ENCODE measurements at regions not wholly inside any gene's neighbourhood (a gene's known extent, or its start where the extent isn't known, plus 50 kb on each side); places are given as distances from the start of the nearest gene placed in this dataset.

- H3K27ac ChIP-seq (ENCODE audit: low read depth, low read length) = no peak overlapping the region
Observed at GRCh38 chr22:26732284-26732683, 74.9 kb downstream of the MIAT start.

GRCh38 chr22:26734339-26735018 is 77.1 kb downstream of the MIAT start:
- H3K4me1 ChIP-seq (ENCODE audit: control insufficient read depth, insufficient read depth, low read length) = peaks cover 15% of the 10 kb centered on the region; the same call in 1 of the 2 replicates
- H3K4me3 ChIP-seq (ENCODE audit: low read depth, low read length) = no peak overlapping the region
- H3K27me3 ChIP-seq (ENCODE audit: control insufficient read depth, insufficient read depth, low read length) = no peaks in the 10 kb centered on the region
- no peak overlapping the region for H3K27ac ChIP-seq (ENCODE audit: low read depth, low read length)
- no peaks in the 10 kb centered on the region for H3K9me3 ChIP-seq (ENCODE audit: control insufficient read depth, insufficient read depth, low read length)
- H3K36me3 ChIP-seq (ENCODE audit: control insufficient read depth, insufficient read depth, low read length) = no peaks in the 10 kb centered on the region
- no peak overlapping the region for H3K9ac ChIP-seq (ENCODE audit: low read depth, low read length)

More at GRCh38 chr22:26732284-26732683, 74.9 kb downstream of the MIAT start:
- no peak overlapping the region for H3K4me3 ChIP-seq (ENCODE audit: low read depth, low read length)
- H3K27me3 ChIP-seq (ENCODE audit: control insufficient read depth, insufficient read depth, low read length) = no peaks in the 10 kb centered on the region
- H3K9me3 ChIP-seq (ENCODE audit: control insufficient read depth, insufficient read depth, low read length) = no peaks in the 10 kb centered on the region
- peaks cover 15% of the 10 kb centered on the region; the same call in 1 of the 2 replicates for H3K4me1 ChIP-seq (ENCODE audit: control insufficient read depth, insufficient read depth, low read length)
- no peak overlapping the region for H3K9ac ChIP-seq (ENCODE audit: low read depth, low read length)
- no peaks in the 10 kb centered on the region for H3K36me3 ChIP-seq (ENCODE audit: control insufficient read depth, insufficient read depth, low read length)

DNA sequence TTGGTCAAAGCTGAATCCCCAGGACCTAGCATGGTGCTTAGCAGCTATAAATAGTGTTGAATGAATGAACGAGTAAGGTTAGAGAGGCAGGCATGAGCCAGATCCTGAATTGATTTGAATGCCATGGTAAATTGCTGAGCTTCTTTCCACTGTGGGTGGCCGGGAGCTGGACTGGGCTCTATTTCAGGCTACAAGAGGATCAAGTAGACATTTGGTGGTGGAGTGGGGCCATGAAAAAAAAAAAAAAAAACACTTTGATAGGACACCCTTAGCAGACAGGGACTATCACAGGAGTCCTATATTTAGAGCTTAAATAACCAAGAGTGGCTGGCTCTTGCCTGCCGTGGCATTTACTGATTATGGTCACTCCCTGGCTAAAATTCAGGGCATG is 77.6 kb downstream of the MIAT start:
- no peaks in the 10 kb centered on the region for H3K9me3 ChIP-seq (ENCODE audit: control insufficient read depth, insufficient read depth, low read length)
- H3K27me3 ChIP-seq (ENCODE audit: control insufficient read depth, insufficient read depth, low read length) = no peaks in the 10 kb centered on the region
- no peaks in the 10 kb centered on the region for H3K36me3 ChIP-seq (ENCODE audit: control insufficient read depth, insufficient read depth, low read length)
- no peak overlapping the region for H3K4me3 ChIP-seq (ENCODE audit: low read depth, low read length)
- H3K9ac ChIP-seq (ENCODE audit: low read depth, low read length) = no peak overlapping the region
- peaks cover 15% of the 10 kb centered on the region; the same call in 1 of the 2 replicates for H3K4me1 ChIP-seq (ENCODE audit: control insufficient read depth, insufficient read depth, low read length)
- no peak overlapping the region for H3K27ac ChIP-seq (ENCODE audit: low read depth, low read length)

DNA sequence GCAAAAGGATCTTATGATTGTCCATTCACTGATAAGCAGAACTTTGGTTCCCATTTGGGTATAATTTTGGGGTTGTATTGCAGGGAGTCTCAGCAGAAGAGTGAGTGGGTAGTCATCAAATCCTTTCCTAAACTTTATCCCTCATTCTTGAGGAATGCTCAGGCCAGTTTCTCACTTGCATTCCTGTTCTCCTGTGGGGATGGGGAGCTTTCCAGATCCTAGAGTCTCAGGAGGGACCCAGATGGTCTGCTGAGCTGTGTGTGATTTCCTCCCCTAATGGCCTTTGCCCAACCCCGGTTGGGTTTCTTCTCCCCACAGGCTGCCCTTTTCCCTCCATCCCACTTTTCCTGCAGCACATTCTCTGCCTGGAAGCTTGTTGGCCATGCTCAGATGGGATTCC is 79.9 kb downstream of the MIAT start:
- no peaks in the 10 kb centered on the region for H3K9me3 ChIP-seq (ENCODE audit: control insufficient read depth, insufficient read depth, low read length)
- no peaks in the 10 kb centered on the region for H3K36me3 ChIP-seq (ENCODE audit: control insufficient read depth, insufficient read depth, low read length)
- peaks cover 3% of the 10 kb centered on the region for H3K4me1 ChIP-seq (ENCODE audit: control insufficient read depth, insufficient read depth, low read length)
- H3K4me3 ChIP-seq (ENCODE audit: low read depth, low read length) = no peak overlapping the region
- no peaks in the 10 kb centered on the region for H3K27me3 ChIP-seq (ENCODE audit: control insufficient read depth, insufficient read depth, low read length)
- no peak overlapping the region for H3K9ac ChIP-seq (ENCODE audit: low read depth, low read length)
- no peak overlapping the region for H3K27ac ChIP-seq (ENCODE audit: low read depth, low read length)

- Histone ChIP-seq H3K4me1 (ENCODE audit: control insufficient read depth, insufficient read depth, low read length) (no peaks in the 10 kb centered on the region; the same call in 1 of the 2 replicates), H3K27ac (ENCODE audit: low read depth, low read length) (no peak overlapping the region), H3K9me3 (ENCODE audit: control insufficient read depth, insufficient read depth, low read length) (no peaks in the 10 kb centered on the region), H3K9ac (ENCODE audit: low read depth, low read length) (no peak overlapping the region), H3K4me3 (ENCODE audit: low read depth, low read length) (no peak overlapping the region), H3K27me3 (ENCODE audit: control insufficient read depth, insufficient read depth, low read length) (no peaks in the 10 kb centered on the region), H3K36me3 (ENCODE audit: control insufficient read depth, insufficient read depth, low read length) (no peaks in the 10 kb centered on the region)
Observed at GRCh38 chr22:26740253-26740652, 82.9 kb downstream of the MIAT start.

DNA sequence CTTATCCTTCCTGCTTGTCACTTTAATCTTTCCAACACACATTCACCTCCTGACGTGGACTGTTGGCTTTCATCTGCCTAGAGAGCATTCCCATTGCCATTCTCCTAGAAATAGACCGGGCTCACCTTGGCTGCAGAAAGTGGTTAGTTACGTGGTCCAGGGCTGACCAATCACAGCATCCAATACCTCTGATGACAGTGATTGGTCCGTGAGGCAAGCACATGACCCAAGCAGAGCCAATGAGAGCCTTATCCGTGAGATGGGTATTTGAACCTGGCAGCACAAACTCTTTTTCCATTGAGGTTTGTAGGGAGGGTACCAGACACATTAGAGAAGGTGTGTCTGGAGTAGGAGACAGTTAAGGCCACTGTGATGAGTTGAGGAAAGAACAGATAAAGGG is 85.8 kb downstream of the MIAT start:
- Histone ChIP-seq H3K4me3 (ENCODE audit: low read depth, low read length) (no peak overlapping the region), H3K27me3 (ENCODE audit: control insufficient read depth, insufficient read depth, low read length) (no peaks in the 10 kb centered on the region), H3K9ac (ENCODE audit: low read depth, low read length) (no peak overlapping the region), H3K4me1 (ENCODE audit: control insufficient read depth, insufficient read depth, low read length) (no peaks in the 10 kb centered on the region; the same call in 1 of the 2 replicates), H3K9me3 (ENCODE audit: control insufficient read depth, insufficient read depth, low read length) (no peaks in the 10 kb centered on the region), H3K27ac (ENCODE audit: low read depth, low read length) (no peak overlapping the region), H3K36me3 (ENCODE audit: control insufficient read depth, insufficient read depth, low read length) (no peaks in the 10 kb centered on the region)

DNA sequence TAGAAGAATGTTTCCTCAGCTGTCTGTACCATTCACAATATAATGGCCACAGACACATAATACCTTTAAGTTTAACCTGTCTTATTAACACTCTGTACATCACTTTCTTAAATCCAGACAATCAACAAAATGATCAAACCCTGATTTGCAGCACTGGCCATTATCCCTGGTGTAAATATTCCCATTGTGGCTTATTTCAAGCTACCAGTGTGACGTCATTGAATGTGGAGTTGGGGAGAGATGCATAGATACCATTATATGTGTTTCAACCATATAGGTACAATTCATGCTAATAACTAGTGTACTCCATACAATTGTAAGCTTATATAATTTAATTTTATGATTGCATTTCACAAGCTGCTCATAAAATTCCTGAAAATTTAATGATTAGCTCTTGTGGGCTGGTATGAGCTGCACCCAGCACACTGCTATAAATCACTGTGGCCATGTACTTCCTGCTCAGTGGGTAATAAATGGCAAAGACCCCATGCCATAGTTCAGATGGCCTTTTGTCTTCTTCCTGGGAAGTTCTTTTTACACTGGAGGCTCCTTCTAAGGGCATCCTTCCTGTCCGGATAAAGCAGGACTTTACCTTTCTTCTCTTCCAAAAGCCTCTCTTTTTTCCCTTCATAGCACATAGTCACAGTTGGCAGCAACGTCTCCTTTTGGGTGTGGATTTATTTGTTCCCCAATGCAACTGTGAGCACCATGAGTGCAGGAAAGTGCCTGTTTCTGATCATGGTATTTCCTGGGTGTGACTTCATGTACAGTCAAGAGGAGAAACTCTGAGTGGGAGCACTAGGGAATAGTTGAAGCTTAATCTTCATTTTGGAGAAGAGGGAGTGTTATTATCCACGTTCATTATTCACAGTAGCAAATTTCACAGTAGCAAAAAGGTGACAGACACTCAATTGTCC is 87.8 kb downstream of the MIAT start:
- Histone ChIP-seq H3K4me1 (ENCODE audit: control insufficient read depth, insufficient read depth, low read length) (no peaks in the 10 kb centered on the region; the same call in 1 of the 2 replicates), H3K4me3 (ENCODE audit: low read depth, low read length) (no peak overlapping the region), H3K9me3 (ENCODE audit: control insufficient read depth, insufficient read depth, low read length) (no peaks in the 10 kb centered on the region), H3K27me3 (ENCODE audit: control insufficient read depth, insufficient read depth, low read length) (no peaks in the 10 kb centered on the region), H3K36me3 (ENCODE audit: control insufficient read depth, insufficient read depth, low read length) (no peaks in the 10 kb centered on the region), H3K27ac (ENCODE audit: low read depth, low read length) (no peak overlapping the region), H3K9ac (ENCODE audit: low read depth, low read length) (no peak overlapping the region)

- Histone ChIP-seq H3K4me1 (ENCODE audit: control insufficient read depth, insufficient read depth, low read length) (peaks cover 9% of the 10 kb centered on the region), H3K9me3 (ENCODE audit: control insufficient read depth, insufficient read depth, low read length) (no peaks in the 10 kb centered on the region)
Observed at GRCh38 chr22:26746311-26746710, 88.9 kb downstream of the MIAT start.

GRCh38 chr22:26748845-26749244 is 91.5 kb downstream of the MIAT start:
- H3K4me3 ChIP-seq (ENCODE audit: low read depth, low read length) = no peak overlapping the region
- no peak overlapping the region for H3K27ac ChIP-seq (ENCODE audit: low read depth, low read length)
- H3K9ac ChIP-seq (ENCODE audit: low read depth, low read length) = no peak overlapping the region
- H3K36me3 ChIP-seq (ENCODE audit: control insufficient read depth, insufficient read depth, low read length) = no peaks in the 10 kb centered on the region
- no peaks in the 10 kb centered on the region for H3K9me3 ChIP-seq (ENCODE audit: control insufficient read depth, insufficient read depth, low read length)
- H3K27me3 ChIP-seq (ENCODE audit: control insufficient read depth, insufficient read depth, low read length) = no peaks in the 10 kb centered on the region
- peaks cover 28% of the 10 kb centered on the region for H3K4me1 ChIP-seq (ENCODE audit: control insufficient read depth, insufficient read depth, low read length)

More at GRCh38 chr22:26746311-26746710, 88.9 kb downstream of the MIAT start:
- Histone ChIP-seq H3K27me3 (ENCODE audit: control insufficient read depth, insufficient read depth, low read length) (no peaks in the 10 kb centered on the region), H3K4me3 (ENCODE audit: low read depth, low read length) (no peak overlapping the region), H3K9ac (ENCODE audit: low read depth, low read length) (no peak overlapping the region), H3K27ac (ENCODE audit: low read depth, low read length) (no peak overlapping the region), H3K36me3 (ENCODE audit: control insufficient read depth, insufficient read depth, low read length) (no peaks in the 10 kb centered on the region)

GRCh38 chr22:26751217-26751616 is 93.8 kb downstream of the MIAT start:
- H3K4me3 ChIP-seq (ENCODE audit: low read depth, low read length) = peak overlapping the region; percentile 26
- H3K36me3 ChIP-seq (ENCODE audit: control insufficient read depth, insufficient read depth, low read length) = no peaks in the 10 kb centered on the region
- H3K9ac ChIP-seq (ENCODE audit: low read depth, low read length) = no peak overlapping the region
- H3K9me3 ChIP-seq (ENCODE audit: control insufficient read depth, insufficient read depth, low read length) = no peaks in the 10 kb centered on the region
- H3K27ac ChIP-seq (ENCODE audit: low read depth, low read length) = peak overlapping the region; percentile 82
- H3K4me1 ChIP-seq (ENCODE audit: control insufficient read depth, insufficient read depth, low read length) = peaks cover 28% of the 10 kb centered on the region
- H3K27me3 ChIP-seq (ENCODE audit: control insufficient read depth, insufficient read depth, low read length) = no peaks in the 10 kb centered on the region

All from HUES48 (cell line).